Panc1 (cell line): ENCODE measurements at regions not wholly inside any gene's neighbourhood (a gene's known extent, or its start where the extent isn't known, plus 50 kb on each side); places are given as distances from the start of the nearest gene placed in this dataset.

ENCODE experiments used
- CTCF ChIP-seq: fragments of 450-650 bp; IDR thresholded peaks from 2 replicates; pipeline ENCODE4 v1.5.1; 2017; ENCODE audit warnings: mild to moderate bottlenecking
- POLR2AphosphoS5 ChIP-seq: IDR thresholded peaks from 2 replicates; pipeline ENCODE4 v1.6.1; 2012; ENCODE audit warnings: mild to moderate bottlenecking, low read depth, low read length, moderate library complexity
- REST ChIP-seq, 2 experiments: IDR thresholded peaks; 2 replicates each; pipeline ENCODE4 v1.6.1; 2011 to 2012; ENCODE audit warnings: low read depth in 2 of 2, control low read depth in 1 of 2, low read length in 1 of 2, mild to moderate bottlenecking in 1 of 2, moderate library complexity in 1 of 2; ENCODE audit not compliant: insufficient read depth in 1 of 2
- SIN3A ChIP-seq: IDR thresholded peaks from 2 replicates; pipeline ENCODE4 v1.6.1; 2012; ENCODE audit warnings: low read depth, mild to moderate bottlenecking, low read length, moderate library complexity, borderline replicate concordance; ENCODE audit not compliant: insufficient read depth
- TCF7L2 ChIP-seq: IDR thresholded peaks from 2 replicates; pipeline ENCODE4 v1.6.1; 2011; ENCODE audit warnings: mild to moderate bottlenecking, low read depth, low read length, inconsistent platforms

GRCh38 chr9:23590276-23591000 is 235.6 kb downstream of the ELAVL2 start:
- TF ChIP-seq CTCF (no peak), SIN3A (no peak), REST (IDR thresholded peaks at IDR 0.05; ENCODE audit: insufficient read depth in 1 of 2, low read depth in 2 of 2, low read length in 1 of 2) (no peak), TCF7L2 (no peak), POLR2AphosphoS5 (no peak)
